GM18868 (cell line): ENCODE measurements at regions not wholly inside any gene's neighbourhood (a gene's known extent, or its start where the extent isn't known, plus 50 kb on each side); places are given as distances from the start of the nearest gene placed in this dataset.
"Not testable (repeated sequence)": the region's sequence is repeated elsewhere in the genome, so short reads cannot be mapped to it uniquely, and the experiment has no call there.

Experiments
- ATAC-seq: cut with Tn5 transposase; IDR thresholded peaks from one replicate; pipeline ENCODE4 v1.9.1; 2021; ENCODE audit warnings: mild to moderate bottlenecking, moderate library complexity; ENCODE audit not compliant: unreplicated experiment

DNA sequence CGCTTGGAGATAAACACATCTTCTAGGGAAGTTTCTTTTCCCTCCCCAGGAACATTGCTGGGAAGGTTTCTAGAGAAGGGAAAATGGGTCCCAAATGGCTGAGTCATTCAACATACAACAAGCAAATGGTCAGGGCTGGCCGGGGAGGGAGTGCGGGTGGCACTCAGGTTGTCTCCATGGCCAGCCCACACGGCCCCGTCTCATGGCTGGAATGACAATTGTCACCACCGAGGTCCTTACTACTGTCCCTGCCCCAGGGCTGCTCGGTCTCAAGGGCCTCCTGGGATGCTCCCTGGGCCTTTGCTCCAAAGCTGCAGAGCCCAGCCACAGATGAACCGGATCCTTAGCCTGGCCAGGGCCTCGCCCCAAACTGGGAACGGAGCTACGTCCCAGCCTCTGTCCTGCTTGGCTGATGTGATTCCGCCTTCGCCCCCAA is 121.9 kb downstream of the FGF18 start:
- no peak for ATAC-seq

DNA sequence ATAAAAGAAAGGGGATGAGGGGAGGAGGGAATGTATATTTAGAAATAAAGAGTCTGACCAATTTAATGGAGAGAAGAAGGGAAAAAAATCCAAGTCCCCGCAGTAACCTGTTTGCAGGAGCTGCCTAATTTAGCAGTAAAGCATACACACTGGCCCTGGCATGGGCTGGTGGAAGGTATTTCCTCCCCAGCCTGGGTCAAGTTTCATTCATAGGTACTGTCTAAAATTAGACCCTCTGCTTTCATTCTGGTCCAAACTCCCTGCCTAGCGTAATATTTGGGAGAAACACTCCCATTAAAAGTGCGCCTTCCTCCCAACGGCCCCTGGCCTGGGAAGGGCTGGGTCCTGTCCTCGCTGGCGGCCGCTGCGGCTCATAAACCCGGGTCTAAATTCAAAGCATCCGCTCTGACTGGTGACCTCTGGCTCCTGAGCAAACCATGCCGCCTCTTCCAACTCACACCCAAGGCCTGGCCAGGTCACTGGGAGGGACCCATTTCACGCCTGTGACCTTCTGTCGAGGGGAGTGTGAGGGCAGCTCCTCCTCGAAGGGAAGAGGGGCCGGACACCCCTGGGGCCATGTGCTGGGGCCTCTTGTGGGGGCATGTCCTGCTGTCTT is 123.2 kb downstream of the FGF18 start:
- no peak for ATAC-seq

DNA sequence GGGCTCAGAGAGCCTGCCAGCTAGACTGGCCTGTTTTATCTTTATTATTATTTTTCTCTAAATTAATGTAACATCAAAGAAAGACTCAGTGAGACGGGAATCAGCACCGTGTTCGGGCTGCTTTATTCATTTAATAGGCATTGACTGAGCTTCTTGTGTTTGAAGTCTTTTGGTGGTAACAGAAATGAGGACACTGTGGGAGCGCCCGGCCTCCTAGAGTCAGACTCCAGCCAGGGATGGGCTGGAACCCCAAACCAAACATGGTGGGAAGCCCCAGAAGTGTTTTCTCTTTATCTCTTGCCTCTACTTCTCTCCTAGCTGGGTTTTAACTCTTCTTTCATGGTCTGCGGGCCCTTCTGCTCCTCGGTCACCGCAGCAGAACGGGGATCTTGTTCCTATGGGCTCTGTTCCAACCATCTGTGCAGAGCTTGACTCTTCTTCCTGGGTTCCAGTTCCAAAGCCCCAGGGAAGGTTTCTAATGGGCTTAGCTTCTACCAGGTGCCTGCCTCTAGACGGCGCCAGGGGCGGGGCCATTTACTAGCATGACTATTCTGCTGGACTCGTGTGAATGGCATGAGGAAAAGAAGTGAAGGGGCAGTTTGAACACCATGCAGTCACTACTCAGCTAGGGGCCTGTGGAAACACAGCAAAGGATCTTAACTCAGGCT is 123.8 kb downstream of the FGF18 start:
- ATAC-seq: no peak

DNA sequence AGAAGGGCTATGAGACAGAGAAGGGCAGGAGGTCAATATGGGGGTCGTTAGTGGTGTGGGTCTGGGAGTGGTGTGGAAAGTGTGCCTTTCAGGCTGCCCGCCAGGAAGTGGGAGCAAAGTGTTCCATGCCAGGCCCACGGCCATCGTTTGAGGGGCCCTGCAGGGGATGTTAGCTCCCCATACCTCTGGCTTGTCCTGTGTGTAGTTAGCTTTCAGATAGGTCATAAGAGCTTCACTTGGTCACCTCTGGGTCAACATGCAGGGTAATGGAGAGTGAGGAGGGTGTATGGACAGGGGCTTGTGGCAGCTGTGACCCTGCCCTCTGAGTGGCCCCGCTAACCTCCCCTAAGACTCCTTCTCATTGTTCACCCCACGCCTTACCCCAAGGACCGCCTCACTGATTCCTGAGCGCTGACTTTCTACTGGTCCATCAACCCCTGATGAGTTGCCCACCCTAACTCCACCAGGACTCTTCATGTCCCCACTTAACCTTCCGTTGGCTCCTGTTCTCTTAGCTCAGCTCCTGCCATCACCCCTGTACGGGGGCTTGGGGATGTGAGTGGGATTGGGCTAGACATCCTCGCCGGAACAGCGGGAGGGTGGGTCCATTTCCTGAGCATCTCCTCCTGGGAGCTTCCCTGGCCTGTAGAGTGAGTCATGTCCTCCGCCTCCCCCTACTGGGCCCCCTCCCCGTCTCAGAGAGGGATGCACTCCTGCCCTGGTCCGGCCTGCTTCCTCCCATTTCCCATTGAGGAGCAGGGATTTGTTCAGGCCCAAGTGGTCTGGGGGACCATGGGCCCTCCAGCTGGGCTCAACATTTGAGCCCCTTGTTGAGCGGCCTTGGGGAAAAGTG is 125.7 kb downstream of the FGF18 start:
- no peak for ATAC-seq

DNA sequence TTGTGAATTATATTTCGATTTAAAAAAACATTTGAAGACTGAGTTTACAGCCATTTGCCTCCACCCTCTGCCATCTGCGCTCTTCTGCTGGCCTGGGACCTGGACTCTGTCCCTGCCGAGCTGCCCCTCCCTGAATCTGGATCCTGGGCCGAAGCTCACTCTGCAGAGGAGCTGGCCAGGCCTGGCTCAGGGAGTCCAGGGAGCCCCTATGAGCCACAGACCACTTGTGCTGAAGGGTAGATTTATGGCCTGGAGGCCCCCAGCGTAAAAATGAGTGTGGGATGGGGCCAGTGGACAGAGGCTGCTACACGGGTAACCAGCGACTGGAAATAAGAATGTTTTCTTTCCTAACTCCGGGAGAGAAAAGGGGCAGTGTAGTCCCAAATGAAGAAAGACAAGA is 129.8 kb downstream of the FGF18 start:
- ATAC-seq: no peak

DNA sequence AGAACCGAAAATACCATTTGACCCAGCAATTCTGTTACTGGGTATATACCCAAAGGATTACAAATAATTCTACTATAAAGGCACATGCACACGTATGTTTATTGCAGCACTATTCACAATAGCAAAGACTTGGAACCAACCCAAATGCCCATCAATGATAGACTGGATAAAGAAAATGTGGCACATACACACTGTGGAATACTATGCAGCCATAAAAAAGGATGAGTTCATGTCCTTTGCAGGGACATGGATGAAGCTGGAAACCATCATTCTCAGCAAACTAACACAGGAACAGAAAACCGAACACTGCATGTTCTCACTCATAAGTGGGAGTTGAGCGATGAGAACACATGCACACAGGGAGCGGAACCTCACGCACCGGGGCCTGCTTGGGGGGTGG is 134.4 kb downstream of the FGF18 start:
- not testable (repeated sequence) for ATAC-seq

DNA sequence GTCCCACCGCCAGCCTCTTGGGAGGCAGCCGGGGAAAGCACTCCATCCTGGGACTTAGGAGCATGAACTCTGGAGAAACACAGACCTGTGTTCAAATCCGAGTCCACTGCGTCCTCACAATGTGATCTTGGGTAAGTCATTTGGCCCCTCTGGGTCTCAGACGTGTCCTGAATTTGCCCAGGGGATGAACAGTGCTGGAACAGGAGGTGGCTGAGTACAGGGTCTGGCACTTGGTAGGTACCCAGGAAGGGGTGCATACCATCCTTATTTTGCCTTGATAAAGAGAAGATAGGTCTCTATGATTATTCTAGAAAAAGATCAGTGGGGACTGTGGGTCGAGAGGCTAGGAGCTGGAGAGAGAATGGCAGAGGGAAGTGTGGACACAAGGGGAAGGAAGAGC is 135.7 kb downstream of the FGF18 start:
- no peak for ATAC-seq

DNA sequence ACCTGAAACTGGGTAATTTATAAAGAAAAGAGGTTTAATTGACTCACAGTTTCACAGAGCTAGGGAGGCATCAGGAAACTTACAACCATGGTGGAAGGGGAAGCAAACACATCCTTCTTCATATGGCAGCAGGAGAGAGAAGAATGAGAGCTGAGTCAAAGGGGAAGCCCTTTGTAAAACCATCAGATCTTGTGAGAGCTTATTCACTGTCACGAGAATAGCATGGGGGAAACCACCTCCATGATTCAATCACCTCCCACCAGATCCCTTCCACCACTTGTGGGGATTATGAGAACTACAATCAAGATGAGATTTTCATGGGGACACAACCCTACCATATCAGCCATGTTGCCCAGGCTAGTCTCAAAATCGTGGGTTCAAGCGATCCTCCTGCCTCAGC is 143.4 kb downstream of the FGF18 start:
- ATAC-seq: no peak

DNA sequence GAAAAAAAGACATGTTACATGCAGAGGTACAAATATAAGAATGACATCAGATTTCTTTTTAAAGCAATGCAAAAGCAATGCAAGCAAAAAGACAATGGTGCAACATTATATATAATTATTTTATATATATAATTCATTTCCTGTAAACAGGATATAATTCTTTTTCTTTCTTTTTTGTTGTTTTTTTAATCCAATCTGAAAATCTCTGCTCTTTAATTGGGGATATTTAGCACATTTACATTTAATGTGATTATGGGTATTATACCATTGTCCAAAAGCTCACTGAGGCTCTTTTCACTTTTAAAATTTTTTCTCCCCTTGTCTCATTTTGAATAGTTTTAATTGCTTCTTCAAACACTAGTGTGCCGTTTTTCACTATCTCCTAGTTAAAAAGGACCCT is 148.9 kb downstream of the FGF18 start:
- ATAC-seq: no peak

DNA sequence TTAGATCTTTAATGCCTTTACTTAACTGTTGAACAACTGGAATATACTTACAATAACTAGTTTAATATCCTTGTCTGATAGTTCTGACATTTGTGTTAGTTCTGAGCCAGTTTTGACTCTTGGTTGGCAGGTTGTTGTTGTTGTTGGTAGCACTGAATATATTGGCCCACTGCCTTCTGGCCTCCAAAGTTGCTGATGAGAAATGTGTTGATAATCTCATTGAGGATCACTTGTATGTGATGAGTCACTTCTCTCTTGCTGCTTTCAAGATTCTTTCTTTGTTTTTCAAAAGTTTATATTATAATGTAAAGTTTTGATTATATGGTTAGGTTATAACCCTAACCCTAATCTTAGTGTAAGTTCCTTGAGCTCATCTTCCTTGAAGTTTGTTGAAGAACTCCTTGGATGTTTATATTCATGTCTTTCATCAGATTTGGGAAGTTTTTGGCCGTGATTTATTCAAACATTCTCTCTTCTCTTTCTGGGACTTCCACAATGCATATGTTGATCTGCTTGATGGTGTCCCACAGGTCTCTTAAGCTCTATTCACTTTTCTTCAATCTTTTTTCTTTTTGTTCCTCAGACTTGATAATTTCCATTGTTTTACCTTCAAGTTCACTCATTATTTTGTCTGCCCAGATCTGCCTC is 149.7 kb downstream of the FGF18 start:
- no peak for ATAC-seq

DNA sequence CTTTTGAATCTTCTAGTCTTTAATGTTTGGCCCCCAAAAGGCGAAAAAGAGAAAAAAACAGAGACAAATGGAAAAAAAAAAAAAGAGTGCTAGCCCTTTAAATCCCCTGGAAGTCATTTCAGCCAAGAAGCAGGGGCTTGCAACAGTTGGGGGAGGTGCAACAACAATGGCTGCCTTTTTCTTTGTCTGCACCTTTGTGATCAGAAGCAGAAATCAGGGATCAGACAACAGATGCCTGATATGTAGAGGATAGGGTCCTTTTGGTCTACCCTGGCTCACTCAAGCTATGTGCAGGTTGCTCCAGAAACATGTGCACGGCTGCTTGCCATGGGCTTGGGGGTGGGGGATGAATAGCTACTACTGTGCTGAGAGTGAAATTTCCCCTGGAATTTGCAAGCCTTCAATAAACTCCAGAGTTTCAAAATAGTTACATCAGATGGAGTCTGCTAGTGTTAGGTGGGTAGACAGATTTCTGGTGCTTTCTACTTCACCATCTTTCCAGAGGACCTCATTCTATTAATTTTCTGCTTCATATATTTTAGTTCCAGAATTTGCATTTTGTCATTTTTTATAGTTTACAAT is 150.9 kb downstream of the FGF18 start:
- ATAC-seq: no peak

DNA sequence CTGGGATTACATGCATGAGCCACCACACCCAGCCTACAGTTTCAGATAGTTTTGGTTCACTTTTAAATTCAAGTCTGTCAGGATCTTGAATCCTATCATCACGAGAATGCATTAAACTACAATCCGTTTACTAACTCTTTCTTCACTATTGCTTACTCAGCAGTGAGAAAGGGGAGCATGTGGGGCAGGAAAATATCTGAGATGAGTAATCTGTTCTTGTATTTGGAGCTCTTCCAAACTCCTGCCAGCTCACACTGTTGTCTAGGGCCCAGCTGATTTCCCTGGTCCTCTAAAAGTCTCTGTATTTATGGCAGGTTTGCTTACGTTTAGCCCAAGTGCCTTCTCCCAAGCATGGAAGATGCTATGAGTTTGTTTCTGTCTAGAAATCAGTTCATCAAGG is 152.2 kb downstream of the FGF18 start:
- ATAC-seq: no peak

DNA sequence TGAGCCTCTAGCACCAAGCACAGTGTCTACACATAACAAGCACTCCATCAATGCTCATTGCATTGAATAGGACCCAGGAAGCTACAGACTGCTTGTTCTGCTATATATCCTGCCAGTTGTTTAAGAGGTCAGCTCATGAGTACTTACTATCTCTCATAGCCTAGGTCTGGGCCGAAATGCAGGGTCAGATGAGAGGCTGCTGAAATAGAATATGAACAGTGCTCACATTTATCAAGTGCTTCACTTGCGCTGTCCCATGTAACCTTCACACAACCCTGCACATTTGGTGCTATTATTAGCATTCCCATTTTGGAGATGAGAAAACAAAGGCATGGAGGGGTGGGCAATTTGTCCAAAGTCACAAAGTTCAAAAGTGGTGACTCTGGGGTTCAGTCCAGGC is 153.6 kb downstream of the FGF18 start:
- no peak for ATAC-seq

DNA sequence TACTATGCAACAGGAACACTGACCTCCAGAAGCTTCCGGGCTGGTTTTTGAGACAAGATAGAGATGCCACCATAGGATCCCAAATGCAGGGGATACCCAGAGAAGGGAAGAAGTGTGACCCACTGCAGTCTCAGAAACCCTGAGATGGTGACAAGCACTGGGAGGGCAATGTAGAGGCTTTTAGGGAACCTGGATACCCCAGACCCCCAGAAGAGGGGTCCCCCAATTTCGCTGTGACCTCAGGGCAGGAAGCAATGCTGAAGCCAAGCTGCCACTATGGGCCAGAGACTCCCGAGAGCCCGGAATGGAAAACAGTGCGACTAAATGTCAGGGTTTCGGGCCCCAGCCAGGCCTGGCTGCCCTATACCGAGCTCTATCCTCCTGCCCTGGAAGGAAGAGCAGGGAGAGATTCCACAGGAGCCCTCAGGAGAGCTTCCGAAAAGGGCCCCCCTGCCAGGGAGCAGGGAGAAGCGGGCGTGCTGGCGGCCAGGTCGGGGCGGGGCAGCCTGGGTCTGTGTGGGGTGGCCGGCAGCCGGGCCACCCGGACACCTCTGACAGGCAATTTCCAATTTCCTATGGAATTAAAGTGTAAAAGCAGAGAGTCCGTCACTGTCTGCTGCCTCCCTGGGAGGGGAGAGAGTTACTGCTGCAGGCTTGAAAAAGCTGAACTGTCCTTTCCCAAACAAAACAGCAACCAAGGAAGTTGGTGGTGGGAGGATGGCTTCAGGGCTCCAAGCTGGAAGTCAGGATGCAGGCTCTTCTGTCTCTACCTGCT is 154.2 kb downstream of the FGF18 start:
- ATAC-seq: no peak

DNA sequence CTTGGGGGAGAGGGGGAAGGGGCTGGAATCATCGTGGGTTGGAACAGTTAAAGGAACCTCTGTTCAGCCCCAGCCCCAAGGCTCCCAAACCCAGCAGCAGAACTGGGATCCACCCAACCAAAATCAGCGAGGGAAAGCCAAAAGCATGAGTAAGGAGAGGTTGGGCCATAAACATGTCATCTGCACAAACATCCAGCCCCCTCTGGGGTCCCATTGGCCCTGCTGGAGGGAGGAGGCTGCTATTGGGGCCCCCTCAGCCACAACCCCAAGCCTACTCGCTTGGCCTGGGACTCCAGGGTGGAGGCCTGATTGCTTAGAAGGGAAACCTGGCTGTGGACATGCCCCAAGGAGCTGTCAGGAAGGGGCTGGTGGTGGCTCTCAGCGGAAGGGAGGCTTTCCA is 154.9 kb downstream of the FGF18 start:
- no peak for ATAC-seq

DNA sequence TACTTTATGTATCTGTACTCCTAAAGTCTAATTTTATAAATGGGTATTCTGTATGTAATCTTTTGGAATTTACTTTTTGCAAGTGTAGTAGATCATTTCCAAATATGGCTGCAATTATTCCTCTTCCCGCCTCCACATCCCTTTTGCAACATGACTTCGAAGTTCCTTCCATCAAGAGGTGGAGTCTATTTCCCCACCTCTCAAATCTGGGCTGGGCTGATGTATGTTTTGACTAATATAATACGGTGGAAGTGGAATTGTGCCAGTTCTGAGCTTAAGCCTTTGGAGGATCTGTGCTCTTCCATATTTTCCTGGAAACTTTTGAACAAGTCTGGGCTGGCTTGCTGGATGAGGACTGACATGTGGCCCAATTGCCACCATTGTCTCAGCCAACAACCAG is 155.9 kb downstream of the FGF18 start:
- ATAC-seq: no peak

DNA sequence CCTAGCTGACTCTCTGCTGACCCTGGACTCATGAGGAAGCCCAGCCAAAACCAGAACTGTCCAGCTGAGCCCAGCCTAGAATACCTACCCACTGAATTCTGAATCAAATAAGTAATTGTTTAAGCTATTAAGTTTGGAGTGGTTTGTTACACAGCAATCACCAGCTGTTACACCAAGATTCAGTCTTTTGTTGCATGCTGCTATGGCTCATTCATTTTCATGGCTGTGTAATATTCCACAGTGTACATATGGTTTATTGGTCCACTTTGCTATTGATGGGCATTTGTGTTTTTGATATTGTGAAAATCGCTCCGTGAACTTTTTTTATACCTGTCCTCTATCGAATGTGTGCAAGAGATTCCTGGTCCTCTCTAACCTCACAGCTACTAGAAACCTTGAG is 156.4 kb downstream of the FGF18 start:
- no peak for ATAC-seq

DNA sequence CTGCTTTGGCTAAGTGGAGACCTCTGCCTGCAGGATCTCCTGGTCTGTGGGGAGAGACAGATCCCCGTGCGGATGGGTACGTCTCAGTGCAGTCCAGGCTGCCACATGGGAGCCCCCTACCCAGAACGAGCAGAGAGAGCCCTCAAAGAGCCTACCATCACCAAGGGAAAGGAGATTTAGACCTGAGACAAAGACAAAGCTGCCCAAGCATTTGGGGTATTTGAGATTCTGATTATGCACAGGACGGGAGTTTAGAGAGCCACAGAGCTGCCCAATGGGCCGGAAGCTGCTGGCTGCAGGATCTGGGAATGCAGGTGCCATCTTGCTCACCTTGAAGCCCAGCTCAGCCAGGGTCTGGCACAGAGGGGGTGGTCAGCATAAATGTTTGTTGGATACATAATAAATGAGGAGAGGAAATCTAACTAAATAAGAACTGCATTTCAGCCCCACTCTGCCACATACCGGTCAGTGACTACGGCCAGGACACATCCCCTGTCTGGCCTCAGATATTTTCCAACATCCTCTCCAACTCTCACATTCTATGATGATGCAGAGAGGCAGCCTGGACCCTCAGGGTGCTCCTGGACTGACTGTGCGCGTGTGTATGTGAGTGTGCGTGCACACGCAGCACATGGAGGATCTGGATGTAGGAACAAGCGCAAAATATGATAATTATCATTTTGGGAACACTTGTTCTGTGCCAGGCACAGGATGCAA is 157.8 kb downstream of the FGF18 start:
- no peak for ATAC-seq

DNA sequence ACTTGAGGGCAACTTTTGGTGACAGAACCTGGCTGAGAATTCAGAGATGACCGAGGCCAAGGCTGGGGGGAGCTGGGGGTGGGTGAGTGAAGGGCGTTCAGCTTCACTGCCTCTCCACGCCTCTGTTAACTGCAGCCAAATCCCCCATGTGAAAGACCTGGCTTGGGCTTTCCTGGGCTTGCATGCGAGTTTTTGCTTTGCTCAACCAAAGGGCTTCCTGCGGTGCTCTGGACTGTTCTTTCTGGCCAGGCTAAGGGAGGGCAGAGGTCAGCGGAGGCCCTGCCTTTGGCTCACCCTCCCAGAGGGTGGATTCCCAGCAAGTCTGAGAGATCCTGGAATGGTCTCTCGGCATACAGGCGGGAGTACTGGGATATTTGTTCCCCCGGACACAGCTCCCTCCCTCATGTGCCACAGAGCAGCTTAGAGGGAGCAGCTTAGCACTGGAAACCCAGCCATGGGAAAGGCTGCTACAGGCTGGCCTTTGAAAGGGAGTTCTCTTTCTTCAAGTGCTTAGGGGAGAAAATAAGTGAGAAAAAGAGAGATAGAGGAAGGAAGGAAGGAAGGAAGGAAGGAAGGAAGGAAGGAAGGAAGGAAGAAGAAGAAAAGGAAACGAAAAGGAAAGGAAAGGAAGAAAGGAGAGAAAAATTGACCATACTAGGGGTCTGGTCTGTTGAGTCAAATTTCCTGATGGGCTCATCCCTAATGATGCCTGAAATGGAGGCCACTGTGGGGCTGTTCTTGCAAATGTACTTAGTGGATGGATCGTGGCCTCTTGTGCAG is 158.8 kb downstream of the FGF18 start:
- no peak for ATAC-seq
